GM12865 (cell line): ENCODE measurements at regions not wholly inside any gene's neighbourhood (a gene's known extent, or its start where the extent isn't known, plus 50 kb on each side); places are given as distances from the start of the nearest gene placed in this dataset.

Experiments used
- DNase-seq: peaks from one replicate; pipeline ENCODE4 v3.0.0; 2010; ENCODE audit warnings: low read depth
- H3K4me3 ChIP-seq: 2 replicates; pipeline ENCODE4 v1.5.1; 2011; ENCODE audit warnings: mild to moderate bottlenecking, low read depth, low read length, control low read depth
- CTCF ChIP-seq: IDR thresholded peaks from 2 replicates; pipeline ENCODE4 v1.5.1; 2011; ENCODE audit warnings: low read length, control low read depth, low read depth, inconsistent platforms; ENCODE audit not compliant: insufficient read depth; ENCODE audit errors: missing control alignments

- TF ChIP-seq CTCF: no peak
- no peak overlapping the region for H3K4me3 ChIP-seq
- DNase-seq: no peak
Observed at GRCh38 chr13:50415428-50415827, 400.2 kb downstream of the KCNRG start.

- DNase-seq: no peak
- H3K4me3 ChIP-seq: no peak overlapping the region
- no peak for TF ChIP-seq CTCF
Observed at GRCh38 chr13:50417597-50417996, 402.4 kb downstream of the KCNRG start.

- DNase-seq: no peak
- H3K4me3 ChIP-seq: no peak overlapping the region
- no peak for TF ChIP-seq CTCF
Observed at GRCh38 chr13:50419331-50419865, 404.2 kb downstream of the KCNRG start.

- no peak for DNase-seq
- no peak overlapping the region for H3K4me3 ChIP-seq
- TF ChIP-seq CTCF: no peak
Observed at GRCh38 chr13:50419896-50420295, 404.7 kb downstream of the KCNRG start.

GRCh38 chr13:50420718-50421472 is 405.7 kb downstream of the KCNRG start:
- DNase-seq: no peak
- no peak for TF ChIP-seq CTCF

GRCh38 chr13:50421473-50422130 is 406.4 kb downstream of the KCNRG start:
- TF ChIP-seq CTCF: no peak
- no peak overlapping the region for H3K4me3 ChIP-seq
- no peak for DNase-seq

More at GRCh38 chr13:50420718-50421472, 405.7 kb downstream of the KCNRG start:
- no peak overlapping the region for H3K4me3 ChIP-seq
